ENCODE measurements at regions not wholly inside any gene's neighbourhood (a gene's known extent, or its start where the extent isn't known, plus 50 kb on each side); places are given as distances from the start of the nearest gene placed in this dataset.
"Not testable (repeated sequence)": the region's sequence is repeated elsewhere in the genome, so short reads cannot be mapped to it uniquely, and the experiment has no call there.

GRCh38 chr21:14741256-14741655 is 195.1 kb upstream of the SAMSN1 start:
- Histone ChIP-seq H3K4me1 (replicated peaks) (no peaks in the 10 kb centered on the region), H3K9me3 (no peaks in the 10 kb centered on the region), H3K27me3 (replicated peaks; ENCODE audit: insufficient read depth) (no peaks in the 10 kb centered on the region), H3K4me3 (no peak overlapping the region), H3K27ac (no peak overlapping the region), H3K36me3 (no peaks in the 10 kb centered on the region)
- no peak for DNase-seq (ENCODE audit: low spot score)
- TF ChIP-seq POLR2A (IDR thresholded peaks at IDR 0.05) (no peak), POLR2AphosphoS5 (IDR thresholded peaks at IDR 0.05) (no peak), CTCF (IDR thresholded peaks at IDR 0.05) (no peak)
- WGBS, result 76% methylated on average over 1 of the region's 1 CpG
- intact Hi-C loops (cut with DNase I), result no loop called here

DNA sequence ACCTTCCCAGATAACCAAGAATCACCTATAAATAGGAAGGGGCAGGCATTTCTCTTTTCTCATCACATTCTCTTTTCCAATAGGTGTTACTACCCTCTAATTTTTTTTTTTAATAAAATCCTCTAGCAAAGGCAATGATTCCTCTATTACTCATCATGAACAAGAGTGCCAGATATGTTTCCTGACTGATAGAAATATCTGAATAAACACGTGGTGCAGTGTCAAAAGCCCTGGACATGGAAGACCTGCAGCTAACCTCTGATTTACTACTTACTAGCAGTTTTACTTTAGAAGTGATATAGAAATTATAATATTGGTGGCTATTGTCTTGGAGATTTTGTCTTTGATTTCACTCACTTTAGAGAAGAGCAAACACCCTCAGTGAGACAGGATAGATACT is 194.6 kb upstream of the SAMSN1 start:
- no peak for DNase-seq (ENCODE audit: low spot score)
- TF ChIP-seq POLR2A (IDR thresholded peaks at IDR 0.05), result no peak
- no peak for TF ChIP-seq CTCF (IDR thresholded peaks at IDR 0.05)
- no peak for TF ChIP-seq POLR2AphosphoS5 (IDR thresholded peaks at IDR 0.05)
- intact Hi-C loops (cut with DNase I), result no loop called here
- Histone ChIP-seq H3K9me3 (no peaks in the 10 kb centered on the region), H3K27me3 (replicated peaks; ENCODE audit: insufficient read depth) (no peaks in the 10 kb centered on the region), H3K4me3 (no peak overlapping the region), H3K27ac (no peak overlapping the region), H3K4me1 (replicated peaks) (no peaks in the 10 kb centered on the region), H3K36me3 (no peaks in the 10 kb centered on the region)
- 41% methylated on average over 1 of the region's 1 CpG for WGBS

DNA sequence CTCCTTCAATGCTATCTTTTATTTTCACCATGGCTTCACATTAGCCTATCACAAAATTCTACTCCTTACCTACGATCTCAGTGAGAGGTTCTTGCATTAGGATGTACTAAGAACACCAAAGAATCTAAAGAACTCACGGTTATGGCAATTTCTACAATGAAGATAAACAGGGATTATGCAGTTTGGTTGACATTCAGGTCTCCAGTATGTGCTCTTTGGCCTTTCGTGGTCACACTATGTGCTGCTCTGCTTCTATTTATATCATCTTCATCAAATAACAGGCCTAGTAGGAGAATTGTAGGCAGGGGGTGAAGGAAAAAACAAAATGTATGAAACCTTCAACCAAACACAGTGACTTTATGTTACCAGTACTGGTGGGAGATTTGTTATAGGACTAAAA is 194.0 kb upstream of the SAMSN1 start:
- intact Hi-C loops (cut with DNase I), result no loop called here
- 93% methylated on average over 3 of the region's 3 CpGs for WGBS
- no peak overlapping the region for H3K4me3 ChIP-seq

GRCh38 chr21:14739590-14739989 is 193.5 kb upstream of the SAMSN1 start:
- no peak for TF ChIP-seq POLR2AphosphoS5 (IDR thresholded peaks at IDR 0.05)
- no peak for TF ChIP-seq CTCF (IDR thresholded peaks at IDR 0.05)
- no peak for TF ChIP-seq POLR2A (IDR thresholded peaks at IDR 0.05)
- H3K9me3 ChIP-seq, result no peaks in the 10 kb centered on the region
- no peak overlapping the region for H3K27ac ChIP-seq
- WGBS, result 94% methylated on average over 2 of the region's 2 CpGs
- no peak overlapping the region for H3K4me3 ChIP-seq
- no peak for DNase-seq (ENCODE audit: low spot score)
- no peaks in the 10 kb centered on the region for H3K27me3 ChIP-seq (replicated peaks; ENCODE audit: insufficient read depth)
- intact Hi-C loops (cut with DNase I), result no loop called here
- H3K4me1 ChIP-seq (replicated peaks), result no peaks in the 10 kb centered on the region
- no peaks in the 10 kb centered on the region for H3K36me3 ChIP-seq

More for the DNA sequence above, 194.0 kb upstream of the SAMSN1 start:
- Histone ChIP-seq H3K9me3 (no peaks in the 10 kb centered on the region), H3K36me3 (no peaks in the 10 kb centered on the region), H3K27me3 (replicated peaks; ENCODE audit: insufficient read depth) (no peaks in the 10 kb centered on the region), H3K27ac (no peak overlapping the region), H3K4me1 (replicated peaks) (no peaks in the 10 kb centered on the region)
- DNase-seq (ENCODE audit: low spot score), result no peak
- TF ChIP-seq CTCF (IDR thresholded peaks at IDR 0.05) (no peak), POLR2A (IDR thresholded peaks at IDR 0.05) (no peak), POLR2AphosphoS5 (IDR thresholded peaks at IDR 0.05) (no peak)

- DNase-seq (ENCODE audit: low spot score); H3K36me3 ChIP-seq; H3K27me3 ChIP-seq (replicated peaks; ENCODE audit: insufficient read depth); H3K27ac ChIP-seq; intact Hi-C loops (cut with DNase I); H3K9me3 ChIP-seq; H3K4me1 ChIP-seq (replicated peaks); H3K4me3 ChIP-seq: not testable (repeated sequence)
- WGBS, result 82% methylated on average over 3 of the region's 3 CpGs
Measured at GRCh38 chr21:14738576-14738975, 192.5 kb upstream of the SAMSN1 start.

Data from prostate gland (tissue), 2 donors.